ENCODE measurements at regions not wholly inside any gene's neighbourhood (a gene's known extent, or its start where the extent isn't known, plus 50 kb on each side); places are given as distances from the start of the nearest gene placed in this dataset.

GRCh38 chrX:118211891-118212816, 95.5 kb upstream of the KLHL13 start:
- TF ChIP-seq CTCF (conservative IDR thresholded peaks at IDR 0.05 in 1 of 2, IDR thresholded peaks at IDR 0.05 in 1 of 2; ENCODE audit: extremely low read depth in 1 of 2, insufficient read depth in 1 of 2, low read depth in 1 of 2, low read length in 2 of 2) (no peak), EZH2 (IDR thresholded peaks at IDR 0.05; ENCODE audit: borderline replicate concordance, low read length) (no peak)
